ENCODE measurements at regions not wholly inside any gene's neighbourhood (a gene's known extent, or its start where the extent isn't known, plus 50 kb on each side); places are given as distances from the start of the nearest gene placed in this dataset.

- ATAC-seq, result no peak
- DNase-seq, result no peak
- Mint-ChIP-seq H3K9me3 (no peaks in the 10 kb centered on the region), H3K4me1 (ENCODE audit: low read depth) (no peaks in the 10 kb centered on the region), H3K4me3 (no peak overlapping the region), H3K27me3 (ENCODE audit: low read depth) (no peaks in the 10 kb centered on the region), H3K36me3 (ENCODE audit: insufficient read depth) (no peaks in the 10 kb centered on the region)
Measured at GRCh38 chr10:86600296-86600695, 54.1 kb upstream of the OPN4 start.

- no peaks in the 10 kb centered on the region for H3K36me3 Mint-ChIP-seq (ENCODE audit: insufficient read depth)
- DNase-seq, result no peak
- ATAC-seq, result no peak
- H3K9me3 Mint-ChIP-seq, result no peaks in the 10 kb centered on the region
- no peaks in the 10 kb centered on the region for H3K27me3 Mint-ChIP-seq (ENCODE audit: low read depth)
- no peaks in the 10 kb centered on the region for H3K4me1 Mint-ChIP-seq (ENCODE audit: low read depth)
- H3K4me3 Mint-ChIP-seq, result no peak overlapping the region
Measured at GRCh38 chr10:86601956-86602602, 52.3 kb upstream of the OPN4 start.

GRCh38 chr10:86603256-86603655, 51.1 kb upstream of the OPN4 start:
- DNase-seq, result no peak
- H3K4me1 Mint-ChIP-seq (ENCODE audit: low read depth), result no peaks in the 10 kb centered on the region
- H3K36me3 Mint-ChIP-seq (ENCODE audit: insufficient read depth), result no peaks in the 10 kb centered on the region
- peaks cover 3% of the 10 kb centered on the region for H3K27me3 Mint-ChIP-seq (ENCODE audit: low read depth)
- no peak for ATAC-seq
- no peak overlapping the region for H3K4me3 Mint-ChIP-seq
- no peaks in the 10 kb centered on the region for H3K9me3 Mint-ChIP-seq

Data from activated T-cell treated with anti-CD3 and anti-CD28 coated beads, Interleukin-2, amount 50 U/mL, for 4 hours (primary cell).